HFFc6 (cell line): ENCODE measurements at regions not wholly inside any gene's neighbourhood (a gene's known extent, or its start where the extent isn't known, plus 50 kb on each side); places are given as distances from the start of the nearest gene placed in this dataset.

ENCODE experiments used
- DNase-seq: peaks from one replicate; pipeline ENCODE4 v3.0.0-alpha.2; 2018
- H3K27ac Mint-ChIP-seq: 2 replicates; pipeline ENCODE4 v1.8.0; 2020; ENCODE audit warnings: mild to moderate bottlenecking, mixed read lengths
- H3K27me3 Mint-ChIP-seq: 2 replicates; pipeline ENCODE4 v1.8.0; 2021; ENCODE audit warnings: mild to moderate bottlenecking, moderate library complexity, mixed read lengths; ENCODE audit not compliant: insufficient read depth
- H3K36me3 Mint-ChIP-seq: 2 replicates; pipeline ENCODE4 v1.8.0; 2021; ENCODE audit warnings: low read depth, mixed read lengths
- H3K4me1 Mint-ChIP-seq: 2 replicates; pipeline ENCODE4 v1.8.0; 2020; ENCODE audit warnings: low read depth, mixed read lengths
- H3K4me3 Mint-ChIP-seq: 2 replicates; pipeline ENCODE4 v1.8.0; 2020; ENCODE audit warnings: mild to moderate bottlenecking, moderate library complexity, mixed read lengths
- H3K9me3 Mint-ChIP-seq: 2 replicates; pipeline ENCODE4 v1.8.0; 2020; ENCODE audit warnings: mild to moderate bottlenecking, mixed read lengths
- CTCF ChIP-seq: fragments of 200-600 bp; sonication (generic); IDR thresholded peaks from 2 replicates; pipeline ENCODE4 v1.5.0; 2021; ENCODE audit warnings: antibody characterized with exemption, mild to moderate bottlenecking

DNA sequence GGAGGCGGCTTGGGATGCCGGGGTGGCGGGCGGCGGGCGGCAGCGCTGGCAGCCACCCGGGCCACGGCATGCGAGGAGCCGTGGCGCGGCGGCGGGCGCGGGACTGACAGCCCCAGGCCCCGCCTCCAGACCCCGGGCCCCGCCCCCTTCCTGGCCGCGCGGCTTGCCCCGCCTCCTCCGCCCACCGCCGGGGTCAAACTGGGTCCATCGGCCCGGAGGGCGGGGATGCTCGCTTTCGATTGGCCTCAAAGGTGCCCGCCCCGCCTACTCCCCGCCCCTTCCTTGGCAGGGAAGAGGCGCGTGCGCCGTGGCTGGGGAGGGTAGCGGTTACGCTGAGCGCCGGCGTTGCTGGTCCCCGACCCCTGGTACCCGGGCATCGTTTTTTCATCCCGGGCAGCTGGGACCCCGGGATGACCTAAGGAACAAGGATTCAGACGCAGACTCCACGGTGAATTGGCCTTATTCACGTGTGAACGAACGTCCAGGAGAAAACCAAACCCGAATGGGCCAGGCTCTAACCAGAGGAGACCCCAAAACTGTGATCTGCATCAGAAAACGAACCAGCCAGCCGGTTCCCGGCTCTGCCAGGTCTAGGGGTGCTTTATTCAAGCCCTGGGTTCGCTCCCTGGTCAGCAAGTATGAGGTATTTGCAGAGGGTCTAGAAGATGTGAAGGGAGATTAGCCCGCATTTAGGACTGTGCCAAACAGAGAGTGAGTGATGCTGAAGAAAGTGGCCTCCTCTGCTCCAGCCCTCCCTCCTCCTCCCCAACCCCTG is 117.2 kb upstream of the GUCA2B start:
- H3K36me3 Mint-ChIP-seq = no peaks in the 10 kb centered on the region
- peak overlapping the region; percentile 81 for H3K4me3 Mint-ChIP-seq

DNA sequence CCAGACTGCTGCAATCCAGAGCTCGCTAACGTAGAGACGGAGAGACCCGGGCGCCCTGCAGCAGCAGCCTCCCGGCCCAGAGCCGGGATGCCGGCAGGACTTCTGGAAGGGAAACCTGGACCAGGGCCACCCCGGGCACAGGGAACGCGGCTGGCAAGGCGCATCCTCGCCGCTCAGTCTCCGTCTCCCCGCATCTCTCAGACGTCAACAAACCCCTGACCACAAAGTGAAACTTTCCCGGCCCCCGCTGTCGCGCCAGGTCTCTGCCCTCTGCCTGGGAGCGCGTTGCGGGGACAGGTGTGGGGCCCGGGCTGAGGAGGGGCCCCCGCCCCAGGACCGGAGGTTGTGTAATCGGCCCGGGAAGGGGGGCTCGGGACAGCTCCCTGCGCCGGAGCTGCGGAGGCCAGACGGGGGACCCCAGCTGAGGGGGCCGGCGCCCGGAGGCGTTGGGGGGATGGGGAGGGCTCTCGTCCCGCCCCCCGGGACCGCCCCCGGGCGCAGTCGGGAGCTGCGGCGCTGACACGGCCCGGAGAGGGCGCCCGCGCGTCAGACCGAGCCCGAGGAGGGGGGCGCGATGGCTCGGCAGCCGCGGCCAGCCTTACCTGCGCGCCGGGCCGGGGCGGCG is 116.6 kb upstream of the HIVEP3 start:
- H3K27ac Mint-ChIP-seq = peak overlapping the region; percentile 12; the same call in 1 of the 2 replicates
- peaks cover 15% of the 10 kb centered on the region for H3K4me1 Mint-ChIP-seq
- H3K4me3 Mint-ChIP-seq = peak overlapping the region; percentile 89
- peaks cover 4% of the 10 kb centered on the region for H3K27me3 Mint-ChIP-seq
- H3K36me3 Mint-ChIP-seq = no peaks in the 10 kb centered on the region
- H3K9me3 Mint-ChIP-seq = no peaks in the 10 kb centered on the region
- DNase-seq = peak; percentile 41
- peak; percentile 64 for TF ChIP-seq CTCF

More for the DNA sequence above, 117.2 kb upstream of the GUCA2B start:
- Mint-ChIP-seq H3K27me3 (peaks cover 6% of the 10 kb centered on the region), H3K9me3 (no peaks in the 10 kb centered on the region), H3K27ac (no peak overlapping the region), H3K4me1 (peaks cover 15% of the 10 kb centered on the region)
- TF ChIP-seq CTCF = no peak
- peak; percentile 86 for DNase-seq

GRCh38 chr1:42034426-42034825 is 115.7 kb upstream of the HIVEP3 start:
- no peaks in the 10 kb centered on the region for H3K9me3 Mint-ChIP-seq
- H3K27me3 Mint-ChIP-seq = peaks cover 3% of the 10 kb centered on the region
- peak overlapping the region; percentile 89 for H3K4me3 Mint-ChIP-seq
- H3K4me1 Mint-ChIP-seq = peaks cover 15% of the 10 kb centered on the region
- no peak overlapping the region for H3K27ac Mint-ChIP-seq
- no peaks in the 10 kb centered on the region for H3K36me3 Mint-ChIP-seq
- DNase-seq = no peak
- no peak for TF ChIP-seq CTCF

DNA sequence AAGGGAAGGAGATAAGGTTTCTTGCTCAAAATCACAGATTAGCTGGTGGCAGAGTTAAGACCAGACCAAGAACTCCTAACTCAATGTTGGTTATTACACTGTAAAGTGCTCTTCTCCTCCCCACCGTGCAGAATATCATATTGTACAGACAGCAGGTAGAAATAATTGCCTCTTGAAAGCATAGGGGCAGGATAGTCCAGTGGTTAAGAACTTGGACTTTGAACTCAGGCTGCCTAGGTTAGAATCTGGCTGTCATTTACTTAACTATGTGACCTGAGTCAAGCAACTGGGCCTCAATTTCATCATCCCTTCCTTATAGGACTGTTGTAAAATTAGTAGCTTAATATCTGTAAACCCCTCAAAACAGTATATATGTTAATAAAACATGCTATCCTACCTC is 114.9 kb upstream of the HIVEP3 start:
- peaks cover 15% of the 10 kb centered on the region for H3K4me1 Mint-ChIP-seq
- no peak overlapping the region for H3K27ac Mint-ChIP-seq
- no peak for TF ChIP-seq CTCF
- H3K36me3 Mint-ChIP-seq = no peaks in the 10 kb centered on the region
- H3K27me3 Mint-ChIP-seq = peaks cover 3% of the 10 kb centered on the region
- DNase-seq = no peak
- no peak overlapping the region for H3K4me3 Mint-ChIP-seq
- H3K9me3 Mint-ChIP-seq = no peaks in the 10 kb centered on the region

GRCh38 chr1:42017730-42018129 is 99.0 kb upstream of the HIVEP3 start:
- DNase-seq = no peak
- H3K27me3 Mint-ChIP-seq = peaks cover 4% of the 10 kb centered on the region; the same call in 1 of the 2 replicates

More at GRCh38 chr1:42017730-42018129, 99.0 kb upstream of the HIVEP3 start:
- Mint-ChIP-seq H3K36me3 (no peaks in the 10 kb centered on the region), H3K4me3 (no peak overlapping the region), H3K27ac (no peak overlapping the region), H3K4me1 (peaks cover 24% of the 10 kb centered on the region), H3K9me3 (no peaks in the 10 kb centered on the region; the same call in 1 of the 2 replicates)
- TF ChIP-seq CTCF = no peak
